ENCODE measurements at regions not wholly inside any gene's neighbourhood (a gene's known extent, or its start where the extent isn't known, plus 50 kb on each side); places are given as distances from the start of the nearest gene placed in this dataset.

- Histone ChIP-seq H3K27me3 (ENCODE audit: control insufficient read depth, insufficient read depth, low read length) (no peaks in the 10 kb centered on the region), H3K79me2 (ENCODE audit: control insufficient read depth, insufficient read depth, low read length) (no peaks in the 10 kb centered on the region), H3K9ac (ENCODE audit: insufficient read depth, low read length) (no peak overlapping the region), H3K4me3 (replicated peaks in 1 of 4; ENCODE audit: control extremely low read depth in 1 of 4, insufficient read depth in 1 of 4, low read depth in 3 of 4, low read length in 4 of 4) (no peak overlapping the region), H3K27ac (ENCODE audit: insufficient read depth, low read length) (no peak overlapping the region), H2AFZ (ENCODE audit: low read length) (no peak overlapping the region), H4K20me1 (ENCODE audit: control insufficient read depth, extremely low read depth, insufficient read depth, low read length) (no peaks in the 10 kb centered on the region), H3K9me3 (ENCODE audit: control insufficient read depth, insufficient read depth, low read depth, low read length) (no peaks in the 10 kb centered on the region), H3K4me2 (ENCODE audit: extremely low read depth, insufficient read depth, low read length) (no peak overlapping the region), H3K36me3 (ENCODE audit: control insufficient read depth, insufficient read depth, low read length) (no peaks in the 10 kb centered on the region), H3K4me1 (ENCODE audit: control insufficient read depth, extremely low read depth, insufficient read depth, low read length) (no peaks in the 10 kb centered on the region)
- TF ChIP-seq EZH2 (IDR thresholded peaks at IDR 0.05; ENCODE audit: low read length, missing control alignments) (no peak), CTCF (conservative IDR thresholded peaks at IDR 0.05 in 1 of 2, IDR thresholded peaks at IDR 0.05 in 1 of 2; ENCODE audit: low read depth in 1 of 2, low read length in 2 of 2) (no peak)
- no peak for DNase-seq (ENCODE audit: low read depth in 2 of 2)
Observed at GRCh38 chr18:56433919-56434318, 204.5 kb downstream of the TXNL1 start.

- H3K4me3 ChIP-seq (replicated peaks in 1 of 4; ENCODE audit: control extremely low read depth in 1 of 4, insufficient read depth in 1 of 4, low read depth in 3 of 4, low read length in 4 of 4): no peak overlapping the region
- no peak overlapping the region for H3K9ac ChIP-seq (ENCODE audit: insufficient read depth, low read length)
- no peak overlapping the region for H3K4me2 ChIP-seq (ENCODE audit: extremely low read depth, insufficient read depth, low read length)
- no peaks in the 10 kb centered on the region for H3K36me3 ChIP-seq (ENCODE audit: control insufficient read depth, insufficient read depth, low read length)
- no peaks in the 10 kb centered on the region for H3K27me3 ChIP-seq (ENCODE audit: control insufficient read depth, insufficient read depth, low read length)
- no peaks in the 10 kb centered on the region for H3K4me1 ChIP-seq (ENCODE audit: control insufficient read depth, extremely low read depth, insufficient read depth, low read length)
- no peak overlapping the region for H2AFZ ChIP-seq (ENCODE audit: low read length)
- peak in 1 of 2 donors; percentile 59 for DNase-seq (ENCODE audit: low read depth in 2 of 2)
- TF ChIP-seq EZH2 (IDR thresholded peaks at IDR 0.05; ENCODE audit: low read length, missing control alignments) (no peak), CTCF (conservative IDR thresholded peaks at IDR 0.05 in 1 of 2, IDR thresholded peaks at IDR 0.05 in 1 of 2; ENCODE audit: low read depth in 1 of 2, low read length in 2 of 2) (no peak)
- H4K20me1 ChIP-seq (ENCODE audit: control insufficient read depth, extremely low read depth, insufficient read depth, low read length): no peaks in the 10 kb centered on the region
- H3K27ac ChIP-seq (ENCODE audit: insufficient read depth, low read length): no peak overlapping the region
- no peaks in the 10 kb centered on the region for H3K9me3 ChIP-seq (ENCODE audit: control insufficient read depth, insufficient read depth, low read depth, low read length)
- no peaks in the 10 kb centered on the region for H3K79me2 ChIP-seq (ENCODE audit: control insufficient read depth, insufficient read depth, low read length)
Observed at GRCh38 chr18:56431551-56431950, 206.8 kb downstream of the TXNL1 start.

GRCh38 chr18:56423626-56424025 lies 214.8 kb downstream of the TXNL1 start:
- H3K4me3 ChIP-seq (replicated peaks in 1 of 4; ENCODE audit: control extremely low read depth in 1 of 4, insufficient read depth in 1 of 4, low read depth in 3 of 4, low read length in 4 of 4): no peak overlapping the region
- TF ChIP-seq CTCF (conservative IDR thresholded peaks at IDR 0.05 in 1 of 2, IDR thresholded peaks at IDR 0.05 in 1 of 2; ENCODE audit: low read depth in 1 of 2, low read length in 2 of 2): no peak
- no peak for TF ChIP-seq EZH2 (IDR thresholded peaks at IDR 0.05; ENCODE audit: low read length, missing control alignments)
- H3K27me3 ChIP-seq (ENCODE audit: control insufficient read depth, insufficient read depth, low read length): no peaks in the 10 kb centered on the region
- no peaks in the 10 kb centered on the region for H4K20me1 ChIP-seq (ENCODE audit: control insufficient read depth, extremely low read depth, insufficient read depth, low read length)
- no peaks in the 10 kb centered on the region for H3K36me3 ChIP-seq (ENCODE audit: control insufficient read depth, insufficient read depth, low read length)
- no peak overlapping the region for H2AFZ ChIP-seq (ENCODE audit: low read length)
- DNase-seq (ENCODE audit: low read depth in 2 of 2): no peak
- no peak overlapping the region for H3K4me2 ChIP-seq (ENCODE audit: extremely low read depth, insufficient read depth, low read length)
- no peak overlapping the region for H3K27ac ChIP-seq (ENCODE audit: insufficient read depth, low read length)
- H3K9ac ChIP-seq (ENCODE audit: insufficient read depth, low read length): no peak overlapping the region
- no peaks in the 10 kb centered on the region for H3K4me1 ChIP-seq (ENCODE audit: control insufficient read depth, extremely low read depth, insufficient read depth, low read length)
- H3K9me3 ChIP-seq (ENCODE audit: control insufficient read depth, insufficient read depth, low read depth, low read length): no peaks in the 10 kb centered on the region
- no peaks in the 10 kb centered on the region for H3K79me2 ChIP-seq (ENCODE audit: control insufficient read depth, insufficient read depth, low read length)

Data from fibroblast of lung (primary cell).